ENCODE measurements at regions not wholly inside any gene's neighbourhood (a gene's known extent, or its start where the extent isn't known, plus 50 kb on each side); places are given as distances from the start of the nearest gene placed in this dataset.

GRCh38 chr21:30986965-30987364, 51.3 kb downstream of the KRTAP19-8 start:
- CTCF ChIA-PET = no interaction called here
- H3K4me1 Mint-ChIP-seq = no peaks in the 10 kb centered on the region
- no peaks in the 10 kb centered on the region for H3K36me3 Mint-ChIP-seq
- H3K4me3 Mint-ChIP-seq = no peak overlapping the region
- no peaks in the 10 kb centered on the region for H3K9me3 Mint-ChIP-seq
- peaks cover 3% of the 10 kb centered on the region for H3K27me3 Mint-ChIP-seq
- no peak for DNase-seq
- H3K27ac Mint-ChIP-seq = no peak overlapping the region

GRCh38 chr21:30984889-30985288, 53.4 kb downstream of the KRTAP19-8 start:
- Mint-ChIP-seq H3K27ac (no peak overlapping the region), H3K36me3 (no peaks in the 10 kb centered on the region), H3K4me1 (no peaks in the 10 kb centered on the region), H3K4me3 (no peak overlapping the region), H3K9me3 (no peaks in the 10 kb centered on the region), H3K27me3 (peaks cover 3% of the 10 kb centered on the region)
- DNase-seq = no peak
- CTCF ChIA-PET = no interaction called here

- Mint-ChIP-seq H3K36me3 (peaks cover 1% of the 10 kb centered on the region), H3K9me3 (no peaks in the 10 kb centered on the region), H3K27me3 (peaks cover 3% of the 10 kb centered on the region), H3K4me1 (peaks cover 13% of the 10 kb centered on the region), H3K4me3 (no peak overlapping the region), H3K27ac (no peak overlapping the region)
- CTCF ChIA-PET = no interaction called here
- DNase-seq = no peak
Measured at GRCh38 chr21:30981403-30981802, 56.9 kb downstream of the KRTAP19-8 start.

GRCh38 chr21:30979054-30979453, 59.2 kb downstream of the KRTAP19-8 start:
- H3K27ac Mint-ChIP-seq = peak overlapping the region; percentile 29
- CTCF ChIA-PET = no interaction called here

GRCh38 chr21:30964283-30964682, 74.0 kb downstream of the KRTAP19-8 start:
- Mint-ChIP-seq H3K4me1 (no peaks in the 10 kb centered on the region), H3K4me3 (no peak overlapping the region), H3K36me3 (no peaks in the 10 kb centered on the region), H3K9me3 (no peaks in the 10 kb centered on the region), H3K27me3 (peaks cover 11% of the 10 kb centered on the region), H3K27ac (no peak overlapping the region)
- CTCF ChIA-PET = no interaction called here
- no peak for DNase-seq

More at GRCh38 chr21:30979054-30979453, 59.2 kb downstream of the KRTAP19-8 start:
- Mint-ChIP-seq H3K4me3 (no peak overlapping the region), H3K4me1 (peaks cover 13% of the 10 kb centered on the region), H3K36me3 (peaks cover 1% of the 10 kb centered on the region), H3K27me3 (no peaks in the 10 kb centered on the region), H3K9me3 (no peaks in the 10 kb centered on the region)
- DNase-seq = no peak

GRCh38 chr21:30963502-30963901, 74.8 kb downstream of the KRTAP19-8 start:
- CTCF ChIA-PET = no interaction called here
- no peaks in the 10 kb centered on the region for H3K4me1 Mint-ChIP-seq
- H3K9me3 Mint-ChIP-seq = no peaks in the 10 kb centered on the region
- H3K4me3 Mint-ChIP-seq = no peak overlapping the region
- H3K27ac Mint-ChIP-seq = no peak overlapping the region
- H3K27me3 Mint-ChIP-seq = peaks cover 7% of the 10 kb centered on the region
- no peak for DNase-seq
- H3K36me3 Mint-ChIP-seq = no peaks in the 10 kb centered on the region

- Mint-ChIP-seq H3K4me3 (no peak overlapping the region), H3K27me3 (peaks cover 7% of the 10 kb centered on the region), H3K4me1 (no peaks in the 10 kb centered on the region), H3K36me3 (no peaks in the 10 kb centered on the region), H3K9me3 (no peaks in the 10 kb centered on the region), H3K27ac (no peak overlapping the region)
- no peak for DNase-seq
- CTCF ChIA-PET = no interaction called here
Measured at GRCh38 chr21:30962013-30962412, 76.3 kb downstream of the KRTAP19-8 start.

- Mint-ChIP-seq H3K4me3 (no peak overlapping the region), H3K27ac (no peak overlapping the region), H3K27me3 (peaks cover 4% of the 10 kb centered on the region), H3K9me3 (no peaks in the 10 kb centered on the region), H3K36me3 (no peaks in the 10 kb centered on the region), H3K4me1 (no peaks in the 10 kb centered on the region)
- CTCF ChIA-PET = no interaction called here
- DNase-seq = no peak
Measured at GRCh38 chr21:30958741-30959140, 77.4 kb upstream of the KRTAP11-1 start.

- Mint-ChIP-seq H3K4me1 (no peaks in the 10 kb centered on the region), H3K36me3 (no peaks in the 10 kb centered on the region), H3K4me3 (no peak overlapping the region), H3K27me3 (no peaks in the 10 kb centered on the region), H3K9me3 (no peaks in the 10 kb centered on the region), H3K27ac (no peak overlapping the region)
- no peak for DNase-seq
- CTCF ChIA-PET = interaction anchor here (0.7 kb wide), 1 partner anchor 85 kb away, joined by 3 read pairs; no protein-coding TSS in a partner anchor
Measured at GRCh38 chr21:30957010-30957409, 75.6 kb upstream of the KRTAP11-1 start.

GRCh38 chr21:30953605-30954004, 72.2 kb upstream of the KRTAP11-1 start:
- H3K27me3 Mint-ChIP-seq = no peaks in the 10 kb centered on the region

GRCh38 chr21:30947141-30947540, 65.8 kb upstream of the KRTAP11-1 start:
- H3K27ac Mint-ChIP-seq = no peak overlapping the region
- no peaks in the 10 kb centered on the region for H3K4me1 Mint-ChIP-seq
- CTCF ChIA-PET = no interaction called here
- no peaks in the 10 kb centered on the region for H3K27me3 Mint-ChIP-seq
- no peak for DNase-seq
- H3K9me3 Mint-ChIP-seq = no peaks in the 10 kb centered on the region
- H3K4me3 Mint-ChIP-seq = no peak overlapping the region
- no peaks in the 10 kb centered on the region for H3K36me3 Mint-ChIP-seq

More at GRCh38 chr21:30953605-30954004, 72.2 kb upstream of the KRTAP11-1 start:
- CTCF ChIA-PET = no interaction called here
- no peak for DNase-seq
- H3K4me1 Mint-ChIP-seq = no peaks in the 10 kb centered on the region
- no peak overlapping the region for H3K27ac Mint-ChIP-seq
- no peaks in the 10 kb centered on the region for H3K9me3 Mint-ChIP-seq
- no peaks in the 10 kb centered on the region for H3K36me3 Mint-ChIP-seq
- H3K4me3 Mint-ChIP-seq = no peak overlapping the region

- no peak overlapping the region for H3K4me3 Mint-ChIP-seq
- H3K36me3 Mint-ChIP-seq = no peaks in the 10 kb centered on the region
- CTCF ChIA-PET = no interaction called here
- H3K4me1 Mint-ChIP-seq = no peaks in the 10 kb centered on the region
- DNase-seq = no peak
- H3K27ac Mint-ChIP-seq = no peak overlapping the region
- no peaks in the 10 kb centered on the region for H3K27me3 Mint-ChIP-seq
- no peaks in the 10 kb centered on the region for H3K9me3 Mint-ChIP-seq
Measured at GRCh38 chr21:30943920-30944319, 62.5 kb upstream of the KRTAP11-1 start.

- H3K4me3 Mint-ChIP-seq = no peak overlapping the region
- H3K36me3 Mint-ChIP-seq = no peaks in the 10 kb centered on the region
- DNase-seq = no peak
- H3K9me3 Mint-ChIP-seq = no peaks in the 10 kb centered on the region
- H3K27ac Mint-ChIP-seq = no peak overlapping the region
- CTCF ChIA-PET = no interaction called here
- H3K27me3 Mint-ChIP-seq = no peaks in the 10 kb centered on the region
- no peaks in the 10 kb centered on the region for H3K4me1 Mint-ChIP-seq
Measured at GRCh38 chr21:30943243-30943642, 61.9 kb upstream of the KRTAP11-1 start.

- Mint-ChIP-seq H3K4me3 (no peak overlapping the region), H3K27me3 (no peaks in the 10 kb centered on the region), H3K9me3 (peaks cover under 1% of the 10 kb centered on the region), H3K36me3 (no peaks in the 10 kb centered on the region), H3K27ac (no peak overlapping the region), H3K4me1 (no peaks in the 10 kb centered on the region)
- CTCF ChIA-PET = no interaction called here
- no peak for DNase-seq
Measured at GRCh38 chr21:30942192-30942591, 60.8 kb upstream of the KRTAP11-1 start.

GRCh38 chr21:30936207-30936606, 54.8 kb upstream of the KRTAP11-1 start:
- CTCF ChIA-PET = no interaction called here
- Mint-ChIP-seq H3K4me1 (no peaks in the 10 kb centered on the region), H3K4me3 (no peak overlapping the region), H3K36me3 (no peaks in the 10 kb centered on the region), H3K27me3 (no peaks in the 10 kb centered on the region), H3K27ac (no peak overlapping the region), H3K9me3 (peaks cover 4% of the 10 kb centered on the region)
- DNase-seq = no peak

- no peak overlapping the region for H3K4me3 Mint-ChIP-seq
- CTCF ChIA-PET = no interaction called here
- H3K9me3 Mint-ChIP-seq = peaks cover 4% of the 10 kb centered on the region
- no peak overlapping the region for H3K27ac Mint-ChIP-seq
- DNase-seq = no peak
- no peaks in the 10 kb centered on the region for H3K4me1 Mint-ChIP-seq
- no peaks in the 10 kb centered on the region for H3K36me3 Mint-ChIP-seq
- no peaks in the 10 kb centered on the region for H3K27me3 Mint-ChIP-seq
Measured at GRCh38 chr21:30935889-30936168, 54.4 kb upstream of the KRTAP11-1 start.

Data from activated naive CD4-positive, alpha-beta T cell treated with anti-CD3 and anti-CD28 coated beads, Interleukin-2, amount 10 ng/mL, durations not matched to agents 7 days and 5 days (primary cell).